ENCODE measurements at regions not wholly inside any gene's neighbourhood (a gene's known extent, or its start where the extent isn't known, plus 50 kb on each side); places are given as distances from the start of the nearest gene placed in this dataset.

DNA sequence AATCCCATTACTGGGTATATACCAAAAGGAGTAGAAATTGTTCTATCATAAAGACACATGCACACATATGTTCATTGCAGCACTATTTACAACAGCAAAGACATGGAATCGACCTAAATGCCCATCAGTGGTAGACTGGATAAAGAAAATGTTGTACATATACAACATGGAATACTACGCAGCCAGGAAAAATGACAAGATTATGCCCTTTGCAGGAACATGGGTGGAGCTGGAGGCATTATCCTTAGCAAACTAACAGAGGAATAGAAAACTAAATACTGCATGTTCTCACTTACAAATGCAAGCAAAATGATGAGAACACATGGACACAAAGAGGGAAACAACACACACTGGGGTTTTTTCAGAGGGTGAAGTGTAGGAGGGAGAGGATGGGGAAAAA lies 300.2 kb downstream of the BAMBI start (continued):
- TF ChIP-seq PTTG1 (tag; IDR thresholded peaks at IDR 0.05; ENCODE audit: low read depth): 0 out of 2 replicates have a peak, but pooled peaks have one; percentile 14
- no peak for TF ChIP-seq ZBTB1 (CRISPR knock-in tag; IDR thresholded peaks at IDR 0.05; ENCODE audit: borderline replicate concordance, low read depth)
- TF ChIP-seq, protein P1, sequence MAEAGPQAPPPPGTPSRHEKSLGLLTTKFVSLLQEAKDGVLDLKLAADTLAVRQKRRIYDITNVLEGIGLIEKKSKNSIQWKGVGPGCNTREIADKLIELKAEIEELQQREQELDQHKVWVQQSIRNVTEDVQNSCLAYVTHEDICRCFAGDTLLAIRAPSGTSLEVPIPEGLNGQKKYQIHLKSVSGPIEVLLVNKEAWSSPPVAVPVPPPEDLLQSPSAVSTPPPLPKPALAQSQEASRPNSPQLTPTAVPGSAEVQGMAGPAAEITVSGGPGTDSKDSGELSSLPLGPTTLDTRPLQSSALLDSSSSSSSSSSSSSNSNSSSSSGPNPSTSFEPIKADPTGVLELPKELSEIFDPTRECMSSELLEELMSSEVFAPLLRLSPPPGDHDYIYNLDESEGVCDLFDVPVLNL (CRISPR knock-in tag; IDR thresholded peaks at IDR 0.05; ENCODE audit: low read depth): no peak
- no peak for TF ChIP-seq MTA3 (IDR thresholded peaks at IDR 0.05; ENCODE audit: borderline replicate concordance)
- no peak for TF ChIP-seq JUNB (CRISPR knock-in tag; conservative IDR thresholded peaks at IDR 0.05)
- no peak for TF ChIP-seq ZNF347 (CRISPR knock-in tag; IDR thresholded peaks at IDR 0.05; ENCODE audit: low read depth)
- no peak for TF ChIP-seq FIP1L1 (IDR thresholded peaks at IDR 0.05; ENCODE audit: low read depth, low read length, poor library complexity, severe bottlenecking)
- TF ChIP-seq, protein P2, sequence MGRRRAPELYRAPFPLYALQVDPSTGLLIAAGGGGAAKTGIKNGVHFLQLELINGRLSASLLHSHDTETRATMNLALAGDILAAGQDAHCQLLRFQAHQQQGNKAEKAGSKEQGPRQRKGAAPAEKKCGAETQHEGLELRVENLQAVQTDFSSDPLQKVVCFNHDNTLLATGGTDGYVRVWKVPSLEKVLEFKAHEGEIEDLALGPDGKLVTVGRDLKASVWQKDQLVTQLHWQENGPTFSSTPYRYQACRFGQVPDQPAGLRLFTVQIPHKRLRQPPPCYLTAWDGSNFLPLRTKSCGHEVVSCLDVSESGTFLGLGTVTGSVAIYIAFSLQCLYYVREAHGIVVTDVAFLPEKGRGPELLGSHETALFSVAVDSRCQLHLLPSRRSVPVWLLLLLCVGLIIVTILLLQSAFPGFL (CRISPR knock-in tag; IDR thresholded peaks at IDR 0.05): no peak
- TF ChIP-seq PYGO2 (tag; IDR thresholded peaks at IDR 0.05): no peak
- TF ChIP-seq TFE3 (CRISPR knock-in tag; IDR thresholded peaks at IDR 0.05): no peak
- TF ChIP-seq BCOR (IDR thresholded peaks at IDR 0.05): peak; percentile 84
- TF ChIP-seq XRCC3 (IDR thresholded peaks at IDR 0.05): no peak
- no peak for TF ChIP-seq TCF3 (CRISPR knock-in tag; IDR thresholded peaks at IDR 0.05)
- TF ChIP-seq, protein P3, sequence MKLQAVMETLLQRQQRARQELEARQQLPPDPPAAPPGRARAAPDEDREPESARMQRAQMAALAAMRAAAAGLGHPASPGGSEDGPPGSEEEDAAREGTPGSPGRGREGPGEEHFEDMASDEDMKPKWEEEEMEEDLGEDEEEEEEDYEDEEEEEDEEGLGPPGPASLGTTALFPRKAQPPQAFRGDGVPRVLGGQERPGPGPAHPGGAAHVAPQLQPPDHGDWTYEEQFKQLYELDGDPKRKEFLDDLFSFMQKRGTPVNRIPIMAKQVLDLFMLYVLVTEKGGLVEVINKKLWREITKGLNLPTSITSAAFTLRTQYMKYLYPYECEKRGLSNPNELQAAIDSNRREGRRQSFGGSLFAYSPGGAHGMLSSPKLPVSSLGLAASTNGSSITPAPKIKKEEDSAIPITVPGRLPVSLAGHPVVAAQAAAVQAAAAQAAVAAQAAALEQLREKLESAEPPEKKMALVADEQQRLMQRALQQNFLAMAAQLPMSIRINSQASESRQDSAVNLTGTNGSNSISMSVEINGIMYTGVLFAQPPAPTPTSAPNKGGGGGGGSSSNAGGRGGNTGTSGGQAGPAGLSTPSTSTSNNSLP (IDR thresholded peaks at IDR 0.05; ENCODE audit: borderline replicate concordance, low read depth, low read length): no peak
- no peak for TF ChIP-seq SREBF2 (CRISPR knock-in tag; IDR thresholded peaks at IDR 0.05)
- no peak for TF ChIP-seq SLC30A9 (CRISPR knock-in tag; IDR thresholded peaks at IDR 0.05)
- TF ChIP-seq, protein P4, sequence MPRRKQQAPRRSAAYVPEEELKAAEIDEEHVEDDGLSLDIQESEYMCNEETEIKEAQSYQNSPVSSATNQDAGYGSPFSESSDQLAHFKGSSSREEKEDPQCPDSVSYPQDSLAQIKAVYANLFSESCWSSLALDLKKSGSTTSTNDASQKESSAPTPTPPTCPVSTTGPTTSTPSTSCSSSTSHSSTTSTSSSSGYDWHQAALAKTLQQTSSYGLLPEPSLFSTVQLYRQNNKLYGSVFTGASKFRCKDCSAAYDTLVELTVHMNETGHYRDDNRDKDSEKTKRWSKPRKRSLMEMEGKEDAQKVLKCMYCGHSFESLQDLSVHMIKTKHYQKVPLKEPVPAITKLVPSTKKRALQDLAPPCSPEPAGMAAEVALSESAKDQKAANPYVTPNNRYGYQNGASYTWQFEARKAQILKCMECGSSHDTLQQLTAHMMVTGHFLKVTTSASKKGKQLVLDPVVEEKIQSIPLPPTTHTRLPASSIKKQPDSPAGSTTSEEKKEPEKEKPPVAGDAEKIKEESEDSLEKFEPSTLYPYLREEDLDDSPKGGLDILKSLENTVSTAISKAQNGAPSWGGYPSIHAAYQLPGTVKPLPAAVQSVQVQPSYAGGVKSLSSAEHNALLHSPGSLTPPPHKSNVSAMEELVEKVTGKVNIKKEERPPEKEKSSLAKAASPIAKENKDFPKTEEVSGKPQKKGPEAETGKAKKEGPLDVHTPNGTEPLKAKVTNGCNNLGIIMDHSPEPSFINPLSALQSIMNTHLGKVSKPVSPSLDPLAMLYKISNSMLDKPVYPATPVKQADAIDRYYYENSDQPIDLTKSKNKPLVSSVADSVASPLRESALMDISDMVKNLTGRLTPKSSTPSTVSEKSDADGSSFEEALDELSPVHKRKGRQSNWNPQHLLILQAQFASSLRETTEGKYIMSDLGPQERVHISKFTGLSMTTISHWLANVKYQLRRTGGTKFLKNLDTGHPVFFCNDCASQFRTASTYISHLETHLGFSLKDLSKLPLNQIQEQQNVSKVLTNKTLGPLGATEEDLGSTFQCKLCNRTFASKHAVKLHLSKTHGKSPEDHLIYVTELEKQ (CRISPR knock-in tag; IDR thresholded peaks at IDR 0.05): no peak
- TF ChIP-seq TAF15 (IDR thresholded peaks at IDR 0.05; ENCODE audit: low read depth, low read length): no peak
- no peak for TF ChIP-seq NR2C2 (CRISPR knock-in tag; IDR thresholded peaks at IDR 0.05)
- TF ChIP-seq NR2C2 (tag; IDR thresholded peaks at IDR 0.05): no peak
- no peak for TF ChIP-seq GATA2 (CRISPR knock-in tag; IDR thresholded peaks at IDR 0.05)
- TF ChIP-seq CTBP1 (IDR thresholded peaks at IDR 0.05; ENCODE audit: borderline replicate concordance): no peak
